HL-60 (cell line): ENCODE measurements at regions not wholly inside any gene's neighbourhood (a gene's known extent, or its start where the extent isn't known, plus 50 kb on each side); places are given as distances from the start of the nearest gene placed in this dataset.
"Not testable (repeated sequence)": the region's sequence is repeated elsewhere in the genome, so short reads cannot be mapped to it uniquely, and the experiment has no call there.

Experiments used
- DNase-seq, 2 experiments: peaks; one replicate each; pipeline ENCODE4 v3.0.0-alpha.2; 2010 to 2020; ENCODE audit warnings: low read depth in 1 of 2, low spot score in 1 of 2
- H3K27ac ChIP-seq: fragments of 250-450 bp; sonication (Bioruptor Pico); replicated peaks from 2 replicates; pipeline ENCODE4 v1.5.1; 2020; ENCODE audit warnings: mild to moderate bottlenecking, moderate library complexity
- H3K27me3 ChIP-seq: fragments of 250-450 bp; sonication (Bioruptor Pico); 2 replicates; pipeline ENCODE4 v1.5.1; 2021; ENCODE audit warnings: mild to moderate bottlenecking, moderate library complexity; ENCODE audit not compliant: insufficient read depth, poor library complexity, severe bottlenecking
- H3K4me3 ChIP-seq: replicated peaks from 2 replicates; pipeline ENCODE4 v1.5.1; 2011; ENCODE audit warnings: mild to moderate bottlenecking, control low read depth, low read length; ENCODE audit not compliant: insufficient read depth
- CTCF ChIP-seq: IDR thresholded peaks from one replicate; pipeline ENCODE4 v1.5.1; 2011; ENCODE audit warnings: low read length, control low read depth, inconsistent platforms; ENCODE audit not compliant: insufficient read depth
- GABPA ChIP-seq: IDR thresholded peaks from 2 replicates; pipeline ENCODE4 v1.6.1; 2012; ENCODE audit warnings: low read depth
- POLR2AphosphoS5 ChIP-seq: IDR thresholded peaks from 2 replicates; pipeline ENCODE4 v1.6.1; 2012; ENCODE audit warnings: low read depth
- REST ChIP-seq: IDR thresholded peaks from 2 replicates; pipeline ENCODE4 v1.6.1; 2012; ENCODE audit warnings: low read depth; ENCODE audit not compliant: insufficient replicate concordance
- SPI1 ChIP-seq: IDR thresholded peaks from 2 replicates; pipeline ENCODE4 v1.6.1; 2012; ENCODE audit warnings: low read depth, mild to moderate bottlenecking, borderline replicate concordance

DNA sequence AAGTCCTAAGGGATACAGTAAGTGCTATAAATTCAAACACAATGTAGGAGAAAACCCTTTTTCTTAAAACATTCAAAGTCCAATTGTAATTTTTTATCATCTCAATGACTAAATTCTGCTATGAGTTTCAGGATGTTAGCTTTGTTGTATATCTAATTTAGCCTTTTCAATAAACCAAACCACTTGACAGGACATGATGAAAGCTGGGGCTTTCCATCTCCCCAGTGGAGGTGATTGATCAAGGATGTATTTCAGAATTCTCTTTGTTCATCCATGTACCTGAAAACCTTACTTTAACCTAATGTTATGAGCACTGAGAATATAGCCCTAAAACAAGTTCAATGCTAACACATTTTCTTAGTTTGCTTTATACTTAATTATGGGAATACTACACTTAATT lies 639.0 kb upstream of the ITGA1 start:
- DNase-seq: no peak
- no peaks in the 10 kb centered on the region for H3K27me3 ChIP-seq
- H3K4me3 ChIP-seq: no peak overlapping the region
- H3K27ac ChIP-seq: no peak overlapping the region
- TF ChIP-seq SPI1 (no peak), REST (no peak), CTCF (no peak), GABPA (no peak), POLR2AphosphoS5 (no peak)

GRCh38 chr5:52150501-52150900 lies 637.2 kb upstream of the ITGA1 start:
- Histone ChIP-seq H3K27ac (no peak overlapping the region), H3K27me3 (no peaks in the 10 kb centered on the region), H3K4me3 (no peak overlapping the region)
- TF ChIP-seq GABPA (no peak), SPI1 (no peak), REST (no peak), POLR2AphosphoS5 (no peak), CTCF (no peak)
- no peak for DNase-seq

GRCh38 chr5:52156809-52157208 lies 630.9 kb upstream of the ITGA1 start:
- DNase-seq, H3K27me3 ChIP-seq, H3K4me3 ChIP-seq, H3K27ac ChIP-seq: not testable (repeated sequence)

- DNase-seq, H3K4me3 ChIP-seq, H3K27me3 ChIP-seq, H3K27ac ChIP-seq: not testable (repeated sequence)
These were observed 621.9 kb upstream of the ITGA1 start for GRCh38 chr5:52165806-52166205.

DNA sequence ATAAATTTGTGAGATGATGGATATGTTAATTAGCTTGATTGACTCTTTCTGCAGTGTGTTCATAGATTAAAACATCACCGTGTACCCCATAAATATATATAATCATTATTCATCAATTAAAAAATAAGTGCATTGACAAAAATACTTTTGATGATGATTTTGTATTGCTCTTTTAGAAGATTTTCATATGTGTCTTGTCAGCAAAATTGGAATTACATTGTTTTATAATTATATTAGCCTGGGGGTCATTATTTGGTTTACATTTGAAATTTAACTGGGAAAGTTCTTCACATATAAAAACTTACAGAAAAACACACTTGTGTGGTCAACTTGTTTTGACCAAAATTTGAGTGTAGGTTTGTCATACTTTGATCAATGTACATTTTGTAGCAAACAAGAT lies 614.6 kb upstream of the ITGA1 start:
- Histone ChIP-seq H3K27ac (no peak overlapping the region), H3K27me3 (no peaks in the 10 kb centered on the region), H3K4me3 (no peak overlapping the region)
- TF ChIP-seq GABPA (no peak), REST (no peak), POLR2AphosphoS5 (no peak), CTCF (no peak), SPI1 (no peak)
- no peak for DNase-seq
